SK-N-MC (cell line): ENCODE measurements at regions not wholly inside any gene's neighbourhood (a gene's known extent, or its start where the extent isn't known, plus 50 kb on each side); places are given as distances from the start of the nearest gene placed in this dataset.

ENCODE experiments used
- EZH2 ChIP-seq: fragments of 200-600 bp; sonication (generic); IDR thresholded peaks from one replicate; pipeline ENCODE4 v1.6.1; 2017; ENCODE audit warnings: antibody characterized with exemption
- POLR2AphosphoS5 ChIP-seq: IDR thresholded peaks from 2 replicates; pipeline ENCODE4 v1.6.1; 2012; ENCODE audit warnings: mild to moderate bottlenecking, low read depth, low read length, borderline replicate concordance

- TF ChIP-seq EZH2 (no peak), POLR2AphosphoS5 (no peak)
Observed at GRCh38 chr13:39811051-39811450, 155.6 kb downstream of the COG6 start.
